ENCODE measurements at regions not wholly inside any gene's neighbourhood (a gene's known extent, or its start where the extent isn't known, plus 50 kb on each side); places are given as distances from the start of the nearest gene placed in this dataset.

GRCh38 chr18:44039216-44039615 is 641.5 kb upstream of the SETBP1 start:
- DNase-seq (ENCODE audit: low read depth), result no peak
- TF ChIP-seq POLR2A (IDR thresholded peaks at IDR 0.05; ENCODE audit: extremely low read depth, insufficient read length) (no peak), MAX (IDR thresholded peaks at IDR 0.05; ENCODE audit: low read depth, low read length) (no peak), MYC (IDR thresholded peaks at IDR 0.05; ENCODE audit: low read depth, low read length) (no peak)
- TF ChIP-seq, protein P1, sequence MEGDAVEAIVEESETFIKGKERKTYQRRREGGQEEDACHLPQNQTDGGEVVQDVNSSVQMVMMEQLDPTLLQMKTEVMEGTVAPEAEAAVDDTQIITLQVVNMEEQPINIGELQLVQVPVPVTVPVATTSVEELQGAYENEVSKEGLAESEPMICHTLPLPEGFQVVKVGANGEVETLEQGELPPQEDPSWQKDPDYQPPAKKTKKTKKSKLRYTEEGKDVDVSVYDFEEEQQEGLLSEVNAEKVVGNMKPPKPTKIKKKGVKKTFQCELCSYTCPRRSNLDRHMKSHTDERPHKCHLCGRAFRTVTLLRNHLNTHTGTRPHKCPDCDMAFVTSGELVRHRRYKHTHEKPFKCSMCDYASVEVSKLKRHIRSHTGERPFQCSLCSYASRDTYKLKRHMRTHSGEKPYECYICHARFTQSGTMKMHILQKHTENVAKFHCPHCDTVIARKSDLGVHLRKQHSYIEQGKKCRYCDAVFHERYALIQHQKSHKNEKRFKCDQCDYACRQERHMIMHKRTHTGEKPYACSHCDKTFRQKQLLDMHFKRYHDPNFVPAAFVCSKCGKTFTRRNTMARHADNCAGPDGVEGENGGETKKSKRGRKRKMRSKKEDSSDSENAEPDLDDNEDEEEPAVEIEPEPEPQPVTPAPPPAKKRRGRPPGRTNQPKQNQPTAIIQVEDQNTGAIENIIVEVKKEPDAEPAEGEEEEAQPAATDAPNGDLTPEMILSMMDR (IDR thresholded peaks at IDR 0.05; ENCODE audit: low read depth, low read length), result no peak
- H3K4me3 ChIP-seq (ENCODE audit: low read depth, low read length), result no peak overlapping the region

DNA sequence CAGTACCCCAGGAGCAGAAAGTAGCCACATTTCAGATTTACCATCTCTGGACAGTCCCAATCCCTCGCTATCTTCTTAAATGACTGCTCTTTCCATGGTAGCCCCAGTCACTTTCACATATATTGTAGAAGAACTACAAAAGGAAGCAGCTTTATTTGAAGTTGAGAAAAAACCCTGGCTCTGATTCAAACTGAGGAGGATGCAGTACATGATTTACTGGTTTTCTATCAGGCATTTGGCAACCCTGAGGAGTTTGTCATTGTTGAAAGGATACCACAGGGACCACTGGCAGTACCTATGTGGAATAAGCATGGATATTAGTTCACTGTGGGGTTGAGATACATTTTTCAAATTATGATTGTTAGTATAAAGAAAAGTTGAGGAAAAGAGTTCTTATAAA is 640.9 kb upstream of the SETBP1 start:
- DNase-seq (ENCODE audit: low read depth), result no peak
- H3K4me3 ChIP-seq (ENCODE audit: low read depth, low read length), result no peak overlapping the region
- TF ChIP-seq, protein P1 (IDR thresholded peaks at IDR 0.05; ENCODE audit: low read depth, low read length), result no peak
- TF ChIP-seq MYC (IDR thresholded peaks at IDR 0.05; ENCODE audit: low read depth, low read length) (no peak), MAX (IDR thresholded peaks at IDR 0.05; ENCODE audit: low read depth, low read length) (no peak), POLR2A (IDR thresholded peaks at IDR 0.05; ENCODE audit: extremely low read depth, insufficient read length) (no peak)

DNA sequence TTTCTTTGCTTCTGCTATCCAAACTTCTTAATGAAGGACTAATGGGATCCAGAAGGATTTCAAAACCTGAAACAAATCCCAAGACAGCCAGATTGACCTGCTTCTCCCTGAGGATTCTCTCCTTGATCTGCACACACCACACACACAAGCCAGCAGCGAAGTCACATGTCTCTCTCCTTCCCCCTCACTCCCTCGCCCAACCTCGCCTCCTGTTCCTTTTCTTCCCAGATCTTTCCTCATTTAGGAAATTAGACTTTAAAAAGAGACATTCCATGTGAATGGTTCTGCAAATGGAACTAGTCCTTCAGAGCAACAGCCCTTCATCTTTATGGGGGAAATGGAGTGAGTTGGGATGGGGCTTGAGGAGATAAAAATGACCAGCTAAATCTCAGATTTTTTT is 639.1 kb upstream of the SETBP1 start:
- no peak overlapping the region for H3K4me3 ChIP-seq (ENCODE audit: low read depth, low read length)
- DNase-seq (ENCODE audit: low read depth), result no peak
- TF ChIP-seq MYC (IDR thresholded peaks at IDR 0.05; ENCODE audit: low read depth, low read length) (no peak), POLR2A (IDR thresholded peaks at IDR 0.05; ENCODE audit: extremely low read depth, insufficient read length) (no peak), MAX (IDR thresholded peaks at IDR 0.05; ENCODE audit: low read depth, low read length) (no peak)
- TF ChIP-seq, protein P1 (IDR thresholded peaks at IDR 0.05; ENCODE audit: low read depth, low read length), result no peak

GRCh38 chr18:44041961-44042360 is 638.7 kb upstream of the SETBP1 start:
- TF ChIP-seq POLR2A (IDR thresholded peaks at IDR 0.05; ENCODE audit: extremely low read depth, insufficient read length) (no peak), MYC (IDR thresholded peaks at IDR 0.05; ENCODE audit: low read depth, low read length) (no peak), MAX (IDR thresholded peaks at IDR 0.05; ENCODE audit: low read depth, low read length) (no peak)
- TF ChIP-seq, protein P1 (IDR thresholded peaks at IDR 0.05; ENCODE audit: low read depth, low read length), result no peak
- H3K4me3 ChIP-seq (ENCODE audit: low read depth, low read length), result no peak overlapping the region
- no peak for DNase-seq (ENCODE audit: low read depth)

- no peak overlapping the region for H3K4me3 ChIP-seq (ENCODE audit: low read depth, low read length)
- DNase-seq (ENCODE audit: low read depth), result no peak
- no peak for TF ChIP-seq MYC (IDR thresholded peaks at IDR 0.05; ENCODE audit: low read depth, low read length)
- TF ChIP-seq POLR2A (IDR thresholded peaks at IDR 0.05; ENCODE audit: extremely low read depth, insufficient read length), result no peak
- TF ChIP-seq, protein P1 (IDR thresholded peaks at IDR 0.05; ENCODE audit: low read depth, low read length), result no peak
- no peak for TF ChIP-seq MAX (IDR thresholded peaks at IDR 0.05; ENCODE audit: low read depth, low read length)
Measured at GRCh38 chr18:44046376-44046975, 634.2 kb upstream of the SETBP1 start.
